RCC 7860 (cell line): ENCODE measurements at regions not wholly inside any gene's neighbourhood (a gene's known extent, or its start where the extent isn't known, plus 50 kb on each side); places are given as distances from the start of the nearest gene placed in this dataset.

Experiments used
- DNase-seq: peaks from one replicate; pipeline ENCODE4 v3.0.0-alpha.2; 2015; ENCODE audit warnings: low spot score
- FAIRE-seq: peaks from 2 replicates; lab custom pipeline; 2012; peaks lifted over from hg19 to GRCh38; lab: Jason Lieb, UNC

DNA sequence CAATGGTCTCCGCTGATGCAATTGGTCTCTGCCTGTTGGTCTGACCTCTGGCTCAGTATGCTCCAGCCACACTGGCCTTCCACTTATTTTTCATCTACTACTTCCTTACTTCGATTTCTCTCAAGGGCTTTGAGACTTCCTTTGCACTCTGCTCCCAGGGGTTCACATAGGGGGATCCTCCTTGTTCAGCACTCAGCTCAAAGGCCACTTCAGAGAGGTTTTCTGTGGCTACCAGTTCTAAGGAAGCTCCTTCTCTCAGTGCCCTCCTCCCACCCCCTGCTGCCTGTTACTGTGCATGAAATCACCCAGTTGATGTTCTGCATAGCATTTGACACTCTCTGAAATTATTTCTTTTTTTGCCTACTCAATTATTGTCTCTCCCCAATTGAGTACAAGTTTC lies 476.4 kb downstream of the HS3ST3B1 start:
- FAIRE-seq, result no peak
- DNase-seq, result no peak

DNA sequence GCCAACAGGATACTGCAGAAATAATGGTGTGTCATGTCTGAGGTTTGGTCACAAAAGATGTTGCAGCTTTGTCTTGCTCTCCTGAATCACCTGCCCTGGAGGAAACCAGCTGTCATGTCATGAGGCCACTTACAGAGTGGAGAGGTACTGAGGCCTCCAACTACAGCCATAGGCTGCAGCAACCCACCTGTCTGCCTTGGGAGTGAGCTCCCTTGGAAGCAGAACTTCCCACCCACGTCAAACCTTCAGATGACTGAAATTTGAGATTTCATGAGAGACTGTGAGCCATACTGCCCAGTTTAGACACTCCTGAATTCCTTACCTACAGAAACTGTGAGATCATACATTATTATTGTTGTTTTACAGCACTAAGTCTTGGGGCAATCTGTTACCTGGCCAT lies 475.9 kb downstream of the HS3ST3B1 start:
- DNase-seq, result no peak
- no peak for FAIRE-seq

DNA sequence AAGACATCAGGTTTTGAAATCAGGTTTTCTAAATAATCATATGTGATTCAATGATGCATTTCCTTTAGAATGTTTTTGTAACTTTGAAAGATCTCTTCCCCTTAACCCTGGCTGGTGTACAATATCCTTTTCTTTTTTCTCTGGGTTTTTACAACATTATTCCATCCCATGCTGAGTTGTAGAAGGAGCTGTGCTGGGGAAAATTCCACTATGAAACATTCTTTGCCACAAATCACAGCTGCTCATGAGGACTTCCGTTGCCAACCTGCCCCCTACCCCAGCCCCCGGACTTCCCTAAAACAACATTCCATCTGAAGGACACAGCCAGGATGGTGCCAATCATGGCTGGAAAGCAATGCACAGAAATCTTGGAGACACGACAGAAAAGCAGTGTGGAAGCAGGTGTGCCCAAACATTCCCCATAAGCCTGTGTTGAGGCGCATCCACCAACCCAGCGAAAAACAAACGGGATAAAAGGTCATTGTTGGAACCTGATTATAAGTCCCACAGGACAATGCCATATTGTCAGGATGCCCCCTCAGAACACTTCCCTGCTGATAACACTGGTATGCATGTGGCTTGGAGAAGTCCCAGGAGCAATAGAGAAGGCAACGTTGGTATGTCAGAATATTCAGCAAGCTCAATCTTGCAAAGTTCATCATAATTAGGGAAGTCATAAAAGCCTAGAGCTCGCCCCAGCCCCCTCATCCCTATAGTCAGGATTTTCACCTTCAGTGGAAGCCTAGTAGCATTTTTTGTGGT lies 475.0 kb downstream of the HS3ST3B1 start:
- DNase-seq, result no peak
- no peak for FAIRE-seq

DNA sequence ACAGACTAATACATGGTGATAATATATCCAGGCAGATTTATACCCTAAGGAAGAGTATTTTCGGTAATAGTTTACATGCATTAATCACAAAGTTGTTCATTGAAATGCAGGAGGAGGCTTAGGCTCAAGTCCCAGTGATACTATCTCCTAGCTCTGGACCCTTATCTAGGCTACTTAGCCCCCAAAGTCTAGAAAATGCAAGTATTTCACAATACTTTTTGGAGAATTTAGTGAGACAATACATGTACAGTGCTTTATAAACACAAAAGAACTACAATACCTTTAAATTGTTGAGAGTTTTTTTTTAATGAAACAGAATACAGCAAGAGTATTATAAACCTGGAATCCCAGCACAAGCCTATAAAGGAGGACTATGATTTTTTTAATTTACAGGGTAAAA lies 473.9 kb downstream of the HS3ST3B1 start:
- FAIRE-seq (no peak), DNase-seq (no peak)

DNA sequence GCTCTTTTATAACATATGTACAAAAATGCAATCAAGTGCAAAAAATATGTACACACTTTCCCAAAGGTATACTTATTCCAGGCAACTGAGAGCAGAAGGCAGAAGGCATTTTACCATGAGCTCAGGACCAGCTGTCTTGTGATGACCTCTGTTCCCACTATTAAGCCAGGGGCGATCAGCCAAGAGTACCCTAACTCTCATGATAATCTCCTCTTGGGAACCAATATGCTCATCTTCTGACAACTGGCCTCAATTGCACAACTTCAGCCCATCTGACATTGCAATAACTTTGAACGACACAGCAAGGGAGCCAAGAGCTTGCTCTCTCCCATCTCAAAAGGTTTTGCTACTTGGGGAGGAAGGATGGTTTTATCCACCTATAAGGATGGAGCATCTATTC lies 471.9 kb downstream of the HS3ST3B1 start:
- no peak for DNase-seq
- FAIRE-seq, result no peak

DNA sequence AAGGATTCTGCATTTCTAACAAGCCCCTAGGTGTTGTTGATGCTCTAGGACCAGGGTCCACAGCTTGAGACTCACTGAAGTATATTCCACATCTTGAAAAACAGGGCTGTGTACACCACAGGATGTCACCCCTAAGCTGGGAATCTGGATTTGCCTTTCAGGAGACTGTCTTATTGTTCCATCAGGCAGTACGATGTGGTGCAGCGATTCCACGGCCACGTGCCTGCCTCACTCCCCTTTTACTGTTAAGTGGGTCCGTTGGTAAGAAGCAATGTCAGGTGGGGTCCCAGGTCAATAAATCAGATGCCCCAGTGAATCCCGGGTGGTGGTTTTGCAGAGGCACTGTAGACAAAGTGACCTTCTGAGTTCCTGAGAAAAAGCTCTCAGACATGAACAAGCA lies 470.7 kb downstream of the HS3ST3B1 start:
- FAIRE-seq (no peak), DNase-seq (no peak)

DNA sequence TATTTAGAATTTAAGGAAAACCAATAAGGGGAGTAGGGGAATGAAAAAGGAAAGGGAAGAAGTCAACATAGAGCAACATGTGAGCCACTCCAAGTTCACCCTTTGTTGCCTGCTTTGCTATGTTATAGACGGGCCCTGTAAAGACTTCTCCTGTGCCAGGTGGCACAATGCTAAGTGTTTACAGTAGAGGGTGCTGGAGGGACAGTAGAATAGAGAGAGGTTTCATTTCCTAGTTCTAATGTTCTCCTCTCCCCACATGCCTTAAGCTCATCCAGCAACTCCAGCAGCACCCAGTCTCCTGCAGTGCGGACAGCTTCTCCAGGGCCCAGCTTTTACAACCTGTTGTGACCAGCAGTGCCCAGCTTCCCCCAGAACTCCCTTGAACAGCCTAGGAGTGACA lies 468.0 kb downstream of the HS3ST3B1 start:
- DNase-seq, result no peak
- FAIRE-seq, result no peak

DNA sequence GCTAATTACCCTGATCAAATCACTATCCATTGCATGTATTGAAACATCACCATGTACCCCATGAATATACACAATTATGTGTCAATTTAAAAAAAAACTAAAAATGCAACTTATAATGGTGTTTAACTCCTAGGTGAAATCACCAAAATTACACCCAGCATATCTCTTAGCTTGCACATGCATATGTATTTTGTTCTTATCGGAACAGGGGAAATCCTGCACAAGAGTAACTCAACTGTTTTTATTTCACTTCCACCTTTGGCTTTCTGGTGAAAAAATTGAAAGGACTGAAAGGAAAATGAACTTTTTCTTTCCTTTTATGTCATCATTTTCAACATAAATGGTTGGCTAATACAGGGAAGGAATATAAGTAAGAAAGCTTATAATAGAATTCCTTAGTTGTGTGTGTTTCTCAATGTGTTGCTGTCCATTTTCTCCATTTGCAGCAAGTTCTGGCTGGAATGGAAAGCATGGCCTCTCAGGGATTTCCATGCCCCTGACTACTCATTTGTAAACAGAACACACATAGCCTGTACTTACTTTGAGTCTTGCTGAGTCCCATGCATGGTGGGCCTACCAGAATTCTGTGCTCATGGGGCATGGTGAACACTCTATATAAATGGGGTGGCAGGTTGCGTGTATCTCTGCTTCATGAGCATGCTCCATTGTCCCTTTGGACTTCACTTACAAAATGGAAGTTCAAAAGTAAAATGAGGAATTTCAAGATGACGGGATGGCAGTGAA lies 462.0 kb downstream of the HS3ST3B1 start:
- DNase-seq (no peak), FAIRE-seq (no peak)

DNA sequence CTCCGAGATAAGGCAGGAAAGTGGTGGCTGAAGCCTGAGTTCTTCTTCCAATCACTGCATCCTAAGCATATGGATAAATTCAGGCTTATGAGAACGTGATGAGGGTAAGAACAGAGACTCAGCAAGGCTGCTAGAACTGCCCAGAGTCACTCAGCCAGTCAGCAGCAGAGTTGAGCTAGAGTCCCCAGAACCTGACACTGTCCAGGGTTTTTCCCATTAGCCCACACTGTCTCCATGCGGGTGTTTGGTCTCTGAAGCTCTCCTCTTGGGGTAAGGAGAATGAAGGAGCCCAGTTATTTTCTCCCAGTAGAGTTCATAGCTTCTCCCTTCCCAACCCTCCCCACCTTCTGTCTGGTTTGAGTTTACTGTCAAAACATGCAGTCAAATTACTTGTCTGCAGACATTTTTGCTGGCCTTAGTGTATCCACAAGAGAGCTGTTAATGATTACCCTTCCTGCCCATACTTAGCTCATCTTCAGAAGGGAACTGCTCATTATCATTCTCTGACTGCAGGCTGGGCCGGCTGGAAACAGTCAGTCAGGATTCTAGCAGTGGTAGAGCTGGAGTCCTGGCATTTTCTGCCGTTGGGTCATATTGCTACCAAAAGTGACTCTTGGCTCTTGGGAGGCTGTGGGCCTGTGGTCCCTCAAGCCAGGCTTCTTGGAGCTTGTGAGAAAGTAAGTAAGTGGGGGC lies 460.0 kb downstream of the HS3ST3B1 start:
- DNase-seq, result no peak
- no peak for FAIRE-seq

DNA sequence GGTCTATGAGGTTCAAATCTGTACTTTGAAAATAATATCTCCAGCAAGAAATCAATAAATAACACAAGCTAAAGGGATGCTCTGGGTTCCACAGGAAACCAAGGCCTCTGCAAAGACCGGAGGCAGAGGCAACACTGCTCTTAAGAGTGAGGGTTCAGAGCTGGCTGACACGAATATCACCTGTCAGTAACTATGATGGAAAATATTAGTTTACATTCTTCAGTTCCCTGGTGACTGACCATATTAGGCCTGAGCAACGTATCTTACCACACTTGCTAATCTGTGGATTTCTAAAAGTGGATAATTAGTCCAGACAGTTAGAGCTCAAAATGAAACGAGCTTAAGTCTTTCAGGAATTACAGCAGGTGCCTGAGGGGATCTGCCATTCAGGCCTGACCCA lies 459.3 kb downstream of the HS3ST3B1 start:
- FAIRE-seq (no peak), DNase-seq (no peak)

DNA sequence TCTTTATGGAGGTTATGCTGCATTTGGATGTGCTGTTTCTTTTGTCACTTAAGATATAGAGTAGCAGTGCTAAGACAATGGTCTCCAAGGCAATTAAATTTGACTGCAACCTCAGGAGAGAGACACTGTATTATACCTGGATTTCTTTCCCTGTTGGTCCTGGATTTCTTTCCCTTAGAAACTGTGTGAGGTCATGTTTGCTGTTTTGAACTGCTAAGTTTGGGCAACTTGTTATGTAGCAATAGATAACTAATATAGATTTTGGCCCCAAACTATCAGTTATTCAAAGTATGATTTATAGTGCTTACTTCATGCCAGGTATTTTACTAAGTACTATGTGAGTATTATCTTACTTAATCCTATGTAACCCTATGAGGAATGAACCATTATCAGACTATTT lies 458.4 kb downstream of the HS3ST3B1 start:
- no peak for DNase-seq
- no peak for FAIRE-seq

DNA sequence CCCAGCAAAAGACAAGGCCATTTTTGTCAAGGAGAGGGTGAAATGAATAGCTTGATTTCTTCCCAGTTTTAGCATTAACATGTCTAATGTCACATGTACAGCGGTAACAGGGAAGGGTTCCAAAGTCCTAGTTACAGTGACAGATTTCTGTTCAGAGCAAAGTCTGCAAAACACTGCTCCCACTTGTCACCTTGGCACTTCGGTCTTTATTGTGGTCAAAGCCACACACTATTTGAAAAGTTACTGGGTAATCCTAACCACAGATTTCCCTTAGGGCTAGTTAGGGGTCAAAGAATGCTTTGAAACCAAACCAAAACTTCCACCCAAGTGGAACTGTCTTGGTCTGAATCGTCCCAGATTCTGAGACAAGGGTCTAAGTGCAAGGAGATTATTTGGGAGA lies 455.6 kb downstream of the HS3ST3B1 start:
- FAIRE-seq (no peak), DNase-seq (no peak)

DNA sequence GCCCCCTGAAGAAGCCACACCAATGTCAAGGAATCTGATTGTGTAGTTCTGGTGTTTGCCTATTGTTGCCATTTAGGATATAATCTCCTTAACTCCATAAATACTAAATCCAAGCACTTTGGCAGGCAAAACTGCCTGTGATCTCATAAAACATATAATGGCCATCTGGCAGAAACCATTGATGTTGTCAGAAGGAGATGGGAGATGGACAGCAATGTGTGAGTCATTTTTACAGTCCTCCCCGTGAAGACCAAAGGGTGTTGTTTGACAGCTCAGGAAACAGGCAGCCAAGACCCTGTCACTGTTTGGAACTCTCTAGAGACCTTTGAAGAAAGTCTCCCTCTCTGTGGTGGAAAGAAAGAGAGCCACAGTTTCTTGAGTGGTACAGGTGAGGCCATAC lies 454.1 kb downstream of the HS3ST3B1 start:
- FAIRE-seq (no peak), DNase-seq (no peak)

DNA sequence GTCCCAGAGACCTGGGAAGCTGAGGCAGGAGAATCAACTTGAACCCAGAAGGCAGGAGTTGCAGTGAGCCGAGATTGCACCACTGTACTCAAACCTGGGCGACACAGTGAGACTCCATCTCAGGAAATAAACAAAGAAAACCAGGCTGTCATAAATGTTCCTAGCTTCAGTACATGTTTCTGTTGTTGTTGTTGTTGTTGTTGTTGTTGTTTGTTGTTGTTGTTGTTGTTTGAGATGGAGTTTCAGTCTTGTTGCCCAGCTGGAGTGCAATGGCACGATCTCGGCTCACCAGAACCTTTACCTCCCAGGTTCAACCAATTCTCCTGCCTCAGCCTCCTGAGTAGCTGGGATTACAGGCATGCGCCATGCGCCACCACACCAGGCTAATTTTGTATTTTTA lies 452.5 kb downstream of the HS3ST3B1 start:
- FAIRE-seq, result no peak
- DNase-seq, result no peak

DNA sequence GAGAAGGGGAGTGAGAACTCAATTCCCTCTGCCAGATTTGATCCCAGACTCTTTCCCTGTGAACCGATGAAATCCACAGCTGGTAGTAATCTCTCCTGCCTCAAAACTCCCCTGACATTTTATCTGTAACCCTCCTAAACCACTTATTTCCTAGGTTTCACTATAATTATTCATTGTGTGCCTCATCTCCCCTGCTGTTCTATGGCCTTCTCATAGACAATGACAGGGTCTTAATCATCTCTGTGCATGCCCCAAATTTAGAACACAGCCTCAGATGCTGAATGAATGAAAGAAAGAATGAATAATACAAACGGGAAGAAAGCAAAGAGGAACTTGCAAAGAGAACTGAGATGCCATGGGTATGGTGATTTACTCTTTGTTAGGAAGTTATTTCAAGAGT lies 451.1 kb downstream of the HS3ST3B1 start:
- no peak for DNase-seq
- FAIRE-seq, result no peak

DNA sequence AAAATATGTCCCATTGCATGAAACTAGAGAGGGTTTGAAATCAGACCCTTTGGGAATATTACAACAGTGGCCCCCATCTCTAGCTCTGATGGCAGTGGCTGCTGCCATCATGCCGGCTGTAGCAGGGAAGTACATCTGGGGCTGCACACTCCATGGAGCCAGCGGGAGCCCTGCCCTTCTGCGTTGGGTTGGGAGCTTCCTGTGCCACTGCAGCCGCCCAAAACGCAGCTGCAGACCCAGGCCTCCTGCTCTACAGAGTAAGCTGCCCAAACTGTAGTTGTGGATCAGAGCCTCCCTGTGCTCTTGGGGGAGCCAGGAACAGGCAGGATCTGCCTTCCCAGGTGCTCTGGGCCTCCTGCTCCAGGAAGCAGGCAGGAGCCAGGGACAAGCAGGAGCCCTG lies 450.0 kb downstream of the HS3ST3B1 start:
- no peak for DNase-seq
- FAIRE-seq, result no peak

DNA sequence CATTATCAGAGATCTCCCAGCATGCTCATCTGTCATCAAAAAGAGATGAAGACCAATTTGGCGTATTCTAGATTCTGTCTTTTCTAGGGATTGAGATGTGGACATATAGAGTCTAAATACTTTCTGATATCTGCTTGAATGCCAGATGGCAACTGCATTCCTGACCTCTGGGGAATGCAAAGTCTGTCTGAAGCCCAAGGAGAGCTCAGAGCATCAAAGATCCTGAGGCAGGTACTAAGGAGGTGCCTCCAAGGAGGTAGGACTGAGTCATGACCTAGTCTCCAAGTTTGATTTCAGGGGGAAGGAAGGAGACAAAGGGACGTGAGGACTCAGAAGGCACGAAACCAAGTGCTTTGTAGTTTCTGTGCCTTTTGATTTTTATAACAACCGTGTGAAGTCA lies 448.4 kb downstream of the HS3ST3B1 start:
- DNase-seq (no peak), FAIRE-seq (no peak)

DNA sequence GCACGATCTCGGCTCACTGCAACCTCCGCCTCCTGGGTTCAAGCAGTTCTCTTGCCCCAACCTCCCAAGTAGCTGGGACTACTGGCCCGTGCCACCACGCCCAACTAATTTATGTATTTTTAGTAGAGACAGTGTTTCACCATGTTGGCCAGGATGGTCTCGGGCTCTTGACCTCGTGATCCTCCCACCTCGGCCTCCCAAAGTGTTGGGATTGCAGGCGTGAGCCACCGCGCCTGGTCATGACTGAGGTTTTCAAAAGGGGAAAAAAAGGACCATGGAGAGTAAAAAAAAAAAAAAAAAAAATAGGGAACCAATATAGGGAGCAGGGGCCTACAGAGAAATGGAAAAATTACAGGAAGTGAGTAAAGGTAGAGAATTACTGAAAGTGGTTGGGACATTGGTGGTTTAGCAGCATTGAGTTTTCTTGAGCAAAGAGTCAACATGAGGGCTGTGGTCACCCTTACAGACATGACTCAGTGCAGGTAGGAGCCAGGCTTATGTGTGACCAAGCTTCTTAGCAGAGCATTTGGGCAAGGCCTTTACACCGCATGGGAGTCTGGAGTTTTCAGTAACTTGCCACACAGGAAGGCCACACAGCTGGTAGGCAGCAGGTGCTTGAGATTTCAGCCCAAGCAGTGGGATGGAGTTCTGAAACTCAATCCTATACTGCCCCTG lies 447.3 kb downstream of the HS3ST3B1 start:
- FAIRE-seq, result no peak
- DNase-seq, result peak; percentile 11

DNA sequence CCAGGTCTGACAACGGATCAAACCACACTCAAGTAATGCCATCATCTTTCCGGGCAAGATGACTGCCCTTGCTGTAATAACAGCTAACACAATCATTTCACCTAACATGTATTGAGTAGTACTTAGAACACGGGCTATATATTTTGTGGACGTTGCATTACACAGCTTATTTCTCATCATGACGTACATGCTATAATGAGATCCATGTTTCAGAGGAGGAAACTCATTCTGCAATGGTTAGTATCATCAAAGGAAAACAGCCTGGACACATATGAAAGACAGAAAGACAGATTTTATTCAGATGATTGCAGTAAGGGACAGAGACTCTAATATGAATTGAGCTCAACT lies 446.7 kb downstream of the HS3ST3B1 start:
- DNase-seq (no peak), FAIRE-seq (no peak)

DNA sequence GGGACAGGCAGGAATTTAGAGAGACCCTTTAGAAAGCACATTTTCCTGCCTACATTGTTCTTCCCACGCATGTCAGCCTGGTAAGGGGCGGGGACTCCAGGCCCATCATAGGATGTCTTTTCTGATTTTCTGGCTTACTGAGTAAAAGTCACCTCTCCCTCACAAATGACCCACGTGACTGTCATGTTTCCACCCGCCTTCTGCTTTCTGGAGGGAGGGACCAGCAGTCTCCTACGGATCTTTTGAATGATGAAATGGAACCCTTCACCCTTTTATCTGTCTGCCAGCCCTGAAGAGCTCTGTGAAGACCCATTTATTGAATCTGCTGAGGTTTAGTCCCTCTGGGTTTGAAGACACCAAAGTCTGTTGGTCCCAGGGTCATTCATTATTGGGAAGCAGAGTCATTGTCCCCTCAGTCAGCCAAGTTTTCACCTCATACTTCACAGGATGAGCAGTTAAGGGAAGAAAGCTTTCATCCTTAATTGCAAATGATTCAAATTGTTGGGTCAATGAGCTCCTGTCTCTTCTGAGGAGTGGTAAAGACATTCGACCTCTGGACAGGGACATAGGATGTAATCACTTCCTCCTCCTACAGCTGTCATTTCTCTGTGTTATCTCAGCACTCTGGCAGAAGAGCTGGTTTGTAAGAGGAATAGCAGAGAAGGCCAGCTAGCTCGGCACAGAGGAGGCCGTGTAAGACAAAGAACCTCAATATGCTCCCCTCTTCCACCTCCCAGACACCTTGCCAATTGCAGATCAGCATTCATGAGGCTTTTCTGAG lies 446.1 kb downstream of the HS3ST3B1 start:
- FAIRE-seq (no peak), DNase-seq (no peak)

DNA sequence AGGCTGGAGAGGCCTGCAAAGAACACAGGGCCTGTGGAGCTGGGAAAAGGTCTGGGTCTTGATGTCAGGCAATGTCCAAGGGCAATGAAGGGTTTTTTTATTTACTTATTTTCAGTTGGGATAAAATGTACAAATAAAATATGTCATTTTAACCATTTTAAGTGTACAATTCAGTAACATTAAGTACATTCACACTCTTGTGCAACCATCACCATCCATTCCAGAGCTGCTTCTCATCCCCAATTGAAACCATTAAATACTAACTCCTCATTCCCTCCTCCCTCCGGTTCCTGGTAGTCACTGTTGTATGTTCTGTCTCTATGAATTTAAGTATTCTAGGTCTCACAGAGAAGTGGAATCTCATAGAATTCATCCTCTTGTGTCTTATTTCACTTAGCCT lies 444.7 kb downstream of the HS3ST3B1 start:
- FAIRE-seq (no peak), DNase-seq (no peak)
